CD4-positive, alpha-beta T cell treated with Interleukin-1 beta for 1 hour (primary cell): ENCODE measurements at regions not wholly inside any gene's neighbourhood (a gene's known extent, or its start where the extent isn't known, plus 50 kb on each side); places are given as distances from the start of the nearest gene placed in this dataset.
"Not testable (repeated sequence)": the region's sequence is repeated elsewhere in the genome, so short reads cannot be mapped to it uniquely, and the experiment has no call there.

Experiments
- DNase-seq, 2 donors: peaks; one replicate each; pipeline ENCODE4 v3.0.0-alpha.2; 2020 to 2022

DNA sequence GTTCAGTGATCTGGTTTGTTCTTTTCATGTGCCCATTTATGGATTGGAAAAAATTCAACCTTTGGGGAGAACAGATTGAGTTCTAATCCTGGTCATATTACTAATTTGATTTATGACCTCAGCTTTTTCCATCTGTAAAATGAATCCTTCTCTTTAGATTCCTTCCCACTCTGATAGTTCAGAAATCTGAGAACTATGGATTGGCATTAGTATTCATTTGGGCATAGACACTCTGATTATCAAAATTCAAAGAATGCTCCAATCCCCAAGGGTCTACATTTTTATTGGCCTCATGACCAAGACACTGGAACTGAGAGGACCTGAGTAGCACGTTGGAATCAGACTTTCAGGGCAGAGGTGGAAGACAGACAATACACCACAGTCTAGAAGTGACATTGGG is 405.9 kb upstream of the PAPPA start:
- no peak for DNase-seq

- DNase-seq: no peak
Observed at GRCh38 chr9:115756736-115757135, 396.9 kb upstream of the PAPPA start.

GRCh38 chr9:115757461-115757860 is 396.1 kb upstream of the PAPPA start:
- no peak for DNase-seq

DNA sequence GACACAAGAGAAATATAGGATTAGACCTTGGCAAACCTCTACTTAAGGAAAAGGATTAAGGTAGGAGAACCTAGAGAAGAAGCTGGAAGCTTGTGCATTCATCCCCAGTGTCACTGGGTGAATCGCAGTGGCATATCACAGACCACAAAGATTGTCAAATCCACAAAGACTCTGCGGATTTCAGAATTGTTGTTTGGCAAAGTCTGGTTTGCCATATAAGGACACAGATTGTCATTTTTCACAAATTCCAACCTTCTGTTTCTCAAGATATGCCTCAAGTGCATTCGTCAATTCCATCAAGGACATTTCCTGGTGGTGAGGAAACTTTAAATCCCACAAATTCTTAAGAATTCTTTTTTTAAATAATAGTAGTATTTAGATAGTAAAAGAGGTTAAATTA is 395.1 kb upstream of the PAPPA start:
- DNase-seq: no peak

- DNase-seq: no peak
Observed at GRCh38 chr9:115759426-115759825, 394.2 kb upstream of the PAPPA start.

GRCh38 chr9:115764645-115765044 is 388.9 kb upstream of the PAPPA start:
- DNase-seq: no peak

- DNase-seq: no peak
Observed at GRCh38 chr9:115765060-115765459, 388.5 kb upstream of the PAPPA start.

- no peak for DNase-seq
Observed at GRCh38 chr9:115766370-115766955, 387.1 kb upstream of the PAPPA start.

GRCh38 chr9:115770521-115770920 is 383.1 kb upstream of the PAPPA start:
- no peak for DNase-seq

DNA sequence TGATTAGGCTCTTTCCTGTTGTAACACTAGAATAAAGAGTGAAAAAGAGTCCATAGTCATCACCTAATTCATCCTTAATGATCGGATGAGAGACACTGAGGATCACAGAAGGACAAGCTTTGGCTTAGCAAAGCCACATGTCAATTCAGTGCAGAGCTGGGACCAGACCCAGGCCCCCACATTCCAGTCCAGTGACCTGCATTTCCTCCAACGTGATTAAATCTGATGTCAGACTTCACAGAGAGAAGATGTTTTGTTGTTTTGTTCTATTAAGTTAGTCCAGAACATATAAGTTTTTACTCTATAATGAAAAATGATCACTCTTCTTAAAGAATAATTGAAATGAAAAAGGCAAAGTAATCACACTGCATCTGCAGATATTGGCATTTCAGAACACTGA is 377.9 kb upstream of the PAPPA start:
- no peak for DNase-seq

GRCh38 chr9:115777610-115778009 is 376.0 kb upstream of the PAPPA start:
- DNase-seq: no peak

DNA sequence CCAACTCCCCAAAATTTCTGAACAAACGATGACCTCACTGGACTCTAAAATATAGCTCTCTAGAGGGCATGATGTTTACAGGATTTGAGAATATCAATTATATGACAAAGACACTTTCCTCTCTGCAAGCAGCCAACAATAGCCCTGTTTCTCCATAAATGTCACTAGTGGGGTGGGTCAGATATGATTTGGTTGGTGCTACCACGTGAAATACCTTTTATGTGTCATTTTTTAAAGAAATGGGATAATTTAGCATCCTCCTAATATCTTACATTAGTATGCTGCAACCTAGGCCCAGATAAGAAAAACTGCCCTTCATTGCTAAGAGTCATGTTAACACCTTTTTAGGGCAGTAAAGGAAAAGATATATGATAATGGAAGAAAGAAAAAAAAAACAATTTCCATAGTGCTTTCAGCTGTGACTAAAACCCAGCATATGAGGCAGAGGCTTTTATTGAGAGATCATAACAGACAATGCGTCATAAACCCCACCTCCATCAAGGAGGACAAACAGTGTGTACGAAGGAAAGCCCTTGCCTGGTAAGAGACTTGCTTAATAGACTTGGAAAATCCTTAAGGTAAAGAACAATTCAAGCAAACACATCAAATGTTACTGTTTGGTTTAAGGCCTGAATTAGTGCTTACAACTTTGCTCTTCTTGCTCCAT is 372.4 kb upstream of the PAPPA start:
- DNase-seq: no peak

GRCh38 chr9:115786321-115786720 is 367.3 kb upstream of the PAPPA start:
- no peak for DNase-seq

DNA sequence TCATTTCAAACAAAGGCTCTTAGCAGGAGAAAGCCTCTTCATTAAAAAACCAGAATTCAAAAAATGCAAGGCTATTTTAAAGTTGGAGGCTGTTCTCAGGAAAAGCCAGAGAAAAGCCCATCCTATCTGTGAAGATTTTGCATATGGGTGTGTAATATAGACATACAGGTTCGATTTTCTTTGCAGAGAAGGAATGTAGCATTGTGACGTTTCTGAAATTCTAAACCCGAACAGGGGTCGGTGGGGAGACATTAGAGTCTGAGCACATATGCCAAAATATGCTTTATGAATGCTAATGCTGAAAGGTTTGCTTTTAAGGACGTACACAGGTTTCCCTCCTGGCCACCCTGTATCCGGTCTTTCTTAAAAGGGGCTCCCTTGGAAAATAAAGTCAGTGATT is 363.1 kb upstream of the PAPPA start:
- no peak for DNase-seq

DNA sequence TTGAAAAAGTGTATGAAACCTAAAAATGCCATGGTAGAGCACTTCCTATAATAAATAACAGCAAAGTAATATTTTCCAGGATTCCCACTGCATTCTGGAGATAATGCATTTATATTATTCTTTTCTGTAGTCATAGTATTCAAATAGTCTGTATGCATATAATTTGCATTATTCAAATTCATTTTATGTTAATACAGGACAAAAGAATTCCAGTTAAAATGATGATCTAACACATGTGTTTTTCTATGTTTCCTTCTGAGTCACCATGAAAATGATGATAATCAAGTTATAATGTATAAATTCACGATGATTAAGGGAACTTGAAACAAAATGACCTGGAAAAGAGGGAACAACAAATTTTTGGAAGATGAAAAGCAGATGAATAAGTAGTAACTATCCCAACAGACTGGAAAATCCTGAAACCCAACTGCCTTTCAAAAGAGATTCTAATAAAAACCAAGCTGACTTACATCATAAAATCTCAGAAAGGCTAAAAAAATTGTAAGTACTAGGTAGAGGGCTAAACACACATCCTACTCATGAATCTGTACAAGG is 358.6 kb upstream of the PAPPA start:
- no peak for DNase-seq

DNA sequence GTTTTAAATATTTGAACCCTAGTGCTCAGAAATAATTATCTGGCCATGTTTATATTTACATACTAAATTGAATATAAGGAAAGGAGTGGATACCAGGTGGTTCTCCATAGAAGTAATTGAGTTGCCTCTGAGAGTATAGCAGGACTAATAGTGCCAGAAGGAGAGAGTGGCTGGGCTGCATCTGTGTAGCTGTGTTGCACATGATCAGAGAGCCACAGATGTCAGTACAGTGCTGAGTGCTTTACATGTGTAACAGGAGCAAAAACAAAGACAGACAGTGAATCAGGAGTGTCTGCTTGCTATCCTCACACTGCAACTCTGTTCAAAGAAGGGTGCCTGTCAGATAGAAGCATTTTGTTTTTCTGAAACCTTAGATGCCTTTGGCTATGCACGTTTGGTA is 353.9 kb upstream of the PAPPA start:
- no peak for DNase-seq

- no peak for DNase-seq
Observed at GRCh38 chr9:115804206-115804605, 349.4 kb upstream of the PAPPA start.

GRCh38 chr9:115808108-115808507 is 345.5 kb upstream of the PAPPA start:
- no peak for DNase-seq

- DNase-seq: no peak
Observed at GRCh38 chr9:115808695-115809094, 344.9 kb upstream of the PAPPA start.

DNA sequence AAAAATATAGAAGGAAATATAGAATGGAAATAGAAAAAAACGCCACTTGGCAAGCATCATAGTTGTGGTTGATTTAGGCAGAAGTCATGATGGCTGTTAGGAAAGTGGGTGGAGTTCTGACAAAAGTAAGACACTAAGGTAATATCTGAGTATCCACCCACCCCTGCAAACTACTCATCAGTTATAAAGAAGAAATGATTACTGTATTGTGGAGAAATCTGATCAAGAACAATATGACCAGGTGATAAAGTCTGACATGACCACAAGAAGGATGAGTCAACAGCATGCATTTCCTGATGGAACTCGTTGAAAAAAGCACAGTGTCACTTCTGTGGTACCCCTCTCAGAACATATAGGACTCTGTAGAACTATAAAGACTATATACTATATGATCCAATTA is 343.4 kb upstream of the PAPPA start:
- no peak for DNase-seq

- DNase-seq: no peak
Observed at GRCh38 chr9:115814081-115814480, 339.5 kb upstream of the PAPPA start.

- no peak for DNase-seq
Observed at GRCh38 chr9:115815786-115816185, 337.8 kb upstream of the PAPPA start.

- not testable (repeated sequence) for DNase-seq
Observed at GRCh38 chr9:115818651-115819050, 334.9 kb upstream of the PAPPA start.

- no peak for DNase-seq
Observed at GRCh38 chr9:115832031-115832430, 321.6 kb upstream of the PAPPA start.

- no peak for DNase-seq
Observed at GRCh38 chr9:115837618-115838017, 316.0 kb upstream of the PAPPA start.
